ENCODE measurements at regions not wholly inside any gene's neighbourhood (a gene's known extent, or its start where the extent isn't known, plus 50 kb on each side); places are given as distances from the start of the nearest gene placed in this dataset.
"Not testable (repeated sequence)": the region's sequence is repeated elsewhere in the genome, so short reads cannot be mapped to it uniquely, and the experiment has no call there.

- H3K27me3 ChIP-seq; H3K9ac ChIP-seq; H3K27me3 Mint-ChIP-seq (ENCODE audit: insufficient read depth, low read depth); H3K4me1 ChIP-seq; H4K20me1 ChIP-seq (ENCODE audit: low read depth); H3K27ac Mint-ChIP-seq; H2AFZ ChIP-seq (replicated peaks); H3F3A ChIP-seq (ENCODE audit: low read depth); DNase-seq (ENCODE audit: low spot score); H3K4me1 Mint-ChIP-seq; H3K4me2 ChIP-seq; H3K79me2 ChIP-seq (ENCODE audit: low read depth); H3K4me3 ChIP-seq; H3K27ac ChIP-seq; H3K4me3 Mint-ChIP-seq: not testable (repeated sequence)
- Mint-ChIP-seq H3K9me3 (peaks cover 13% of the 10 kb centered on the region), H3K36me3 (peaks cover 64% of the 10 kb centered on the region)
- Histone ChIP-seq H3K36me3 (peaks cover 24% of the 10 kb centered on the region), H3K9me3 (ENCODE audit: low read depth) (peaks cover 14% of the 10 kb centered on the region)
Observed at GRCh38 chr3:197618408-197618807, 62.6 kb upstream of the BDH1 start.

DNA sequence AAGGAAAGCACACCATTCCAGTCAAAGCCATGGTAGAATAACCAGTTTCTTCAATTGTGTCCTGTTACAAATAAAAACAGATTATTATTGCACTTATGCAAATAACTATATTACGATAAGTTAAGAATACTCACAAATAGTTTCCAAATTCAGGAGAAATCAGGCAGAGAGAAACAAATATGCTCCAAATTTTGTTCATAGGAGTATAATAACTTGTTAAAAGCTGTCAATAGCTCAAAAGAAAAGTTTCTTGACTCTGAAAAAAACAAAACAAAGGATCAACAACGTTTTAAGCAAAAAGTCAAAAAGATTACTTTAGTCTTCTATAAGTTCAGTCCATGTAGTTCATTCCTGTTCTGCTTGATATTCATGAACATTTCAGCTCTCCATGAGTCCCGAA is 59.7 kb upstream of the BDH1 start:
- H3K36me3 Mint-ChIP-seq, result peaks cover 70% of the 10 kb centered on the region

DNA sequence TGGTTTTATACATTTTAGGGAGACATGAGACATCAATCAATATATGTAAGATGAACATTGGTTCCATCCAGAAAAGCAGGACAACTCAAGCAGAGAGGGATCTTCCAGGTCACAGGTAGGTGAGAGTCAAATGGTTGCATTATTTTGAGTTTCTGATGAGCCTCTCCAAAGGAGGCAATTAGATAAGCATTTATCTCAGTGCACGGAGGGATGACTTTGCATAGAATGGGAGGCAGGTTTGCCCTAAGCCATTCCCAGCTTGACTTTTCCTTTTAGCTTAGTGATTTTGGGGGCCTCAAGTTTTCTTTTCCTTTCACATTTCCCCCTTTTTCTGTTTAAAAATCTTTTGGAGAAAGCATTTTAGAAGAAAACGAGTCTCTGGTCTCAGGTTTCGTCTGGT is 58.4 kb upstream of the BDH1 start:
- H3K4me3 Mint-ChIP-seq; H3K4me1 ChIP-seq; H3K27me3 Mint-ChIP-seq (ENCODE audit: insufficient read depth, low read depth): not testable (repeated sequence)

More for the DNA sequence above, 59.7 kb upstream of the BDH1 start:
- H3K4me3 Mint-ChIP-seq, result no peak overlapping the region
- no peaks in the 10 kb centered on the region for H3K4me1 Mint-ChIP-seq
- H3K27ac Mint-ChIP-seq, result no peak overlapping the region
- H3K9me3 Mint-ChIP-seq, result peaks cover 19% of the 10 kb centered on the region
- Histone ChIP-seq H3F3A (ENCODE audit: low read depth) (no peaks in the 10 kb centered on the region), H3K9ac (no peak overlapping the region), H3K9me3 (ENCODE audit: low read depth) (peaks cover 14% of the 10 kb centered on the region), H3K27me3 (no peaks in the 10 kb centered on the region), H3K4me1 (no peaks in the 10 kb centered on the region), H3K27ac (no peak overlapping the region), H2AFZ (replicated peaks) (no peak overlapping the region), H3K36me3 (peaks cover 44% of the 10 kb centered on the region), H3K4me2 (no peak overlapping the region), H3K4me3 (no peak overlapping the region), H4K20me1 (ENCODE audit: low read depth) (no peaks in the 10 kb centered on the region), H3K79me2 (ENCODE audit: low read depth) (no peaks in the 10 kb centered on the region)
- TF ChIP-seq CTCF (IDR thresholded peaks at IDR 0.05) (no peak), EZH2 (IDR thresholded peaks at IDR 0.05) (no peak), EZH2phosphoT487 (IDR thresholded peaks at IDR 0.05) (no peak)
- no peaks in the 10 kb centered on the region for H3K27me3 Mint-ChIP-seq (ENCODE audit: insufficient read depth, low read depth)
- no peak for DNase-seq (ENCODE audit: low spot score)

GRCh38 chr3:197613199-197613598 is 57.4 kb upstream of the BDH1 start:
- Mint-ChIP-seq H3K27me3 (ENCODE audit: insufficient read depth, low read depth) (peaks cover 2% of the 10 kb centered on the region), H3K36me3 (peaks cover 64% of the 10 kb centered on the region), H3K9me3 (peaks cover 24% of the 10 kb centered on the region), H3K4me1 (no peaks in the 10 kb centered on the region), H3K27ac (no peak overlapping the region), H3K4me3 (no peak overlapping the region)
- Histone ChIP-seq H3F3A (ENCODE audit: low read depth) (no peaks in the 10 kb centered on the region), H3K4me3 (no peak overlapping the region), H2AFZ (replicated peaks) (no peak overlapping the region), H3K79me2 (ENCODE audit: low read depth) (no peaks in the 10 kb centered on the region), H3K9ac (no peak overlapping the region), H3K36me3 (peaks cover 51% of the 10 kb centered on the region), H3K9me3 (ENCODE audit: low read depth) (peaks cover 20% of the 10 kb centered on the region), H3K4me1 (no peaks in the 10 kb centered on the region), H3K4me2 (no peak overlapping the region), H3K27me3 (no peaks in the 10 kb centered on the region), H4K20me1 (ENCODE audit: low read depth) (no peaks in the 10 kb centered on the region), H3K27ac (no peak overlapping the region)
- DNase-seq (ENCODE audit: low spot score), result no peak
- TF ChIP-seq CTCF (IDR thresholded peaks at IDR 0.05) (no peak), EZH2 (IDR thresholded peaks at IDR 0.05) (no peak), EZH2phosphoT487 (IDR thresholded peaks at IDR 0.05) (no peak)

More for the DNA sequence above, 58.4 kb upstream of the BDH1 start:
- not testable (repeated sequence) for H4K20me1 ChIP-seq (ENCODE audit: low read depth); H3F3A ChIP-seq (ENCODE audit: low read depth); H3K27me3 ChIP-seq; H3K79me2 ChIP-seq (ENCODE audit: low read depth); H3K4me1 Mint-ChIP-seq; H3K4me3 ChIP-seq; DNase-seq (ENCODE audit: low spot score); H3K27ac Mint-ChIP-seq; H3K4me2 ChIP-seq; H3K9ac ChIP-seq; H3K27ac ChIP-seq; H2AFZ ChIP-seq (replicated peaks)
- peaks cover 51% of the 10 kb centered on the region for H3K36me3 ChIP-seq
- peaks cover 20% of the 10 kb centered on the region for H3K9me3 ChIP-seq (ENCODE audit: low read depth)
- H3K36me3 Mint-ChIP-seq, result peaks cover 70% of the 10 kb centered on the region
- peaks cover 24% of the 10 kb centered on the region for H3K9me3 Mint-ChIP-seq
